Mammary epithelial cell (primary cell): ENCODE measurements at regions not wholly inside any gene's neighbourhood (a gene's known extent, or its start where the extent isn't known, plus 50 kb on each side); places are given as distances from the start of the nearest gene placed in this dataset.

Experiments
- EZH2 ChIP-seq: IDR thresholded peaks from 2 replicates; pipeline ENCODE4 v1.6.1; 2012; ENCODE audit warnings: low read length, inconsistent platforms, borderline replicate concordance
- TF ChIP-seq, protein P1 (sequence below), 2 donors: IDR thresholded peaks in 1 of 2; conservative IDR thresholded peaks in 1 of 2; 2 replicates each; pipeline ENCODE4 v1.5.1; 2011 to 2012; ENCODE audit warnings: inconsistent platforms in 2 of 2, low read length in 2 of 2, mild to moderate bottlenecking in 2 of 2, control low read depth in 1 of 2, low read depth in 1 of 2; ENCODE audit not compliant: insufficient read depth in 1 of 2; ENCODE audit errors: extremely low read depth in 1 of 2

DNA sequence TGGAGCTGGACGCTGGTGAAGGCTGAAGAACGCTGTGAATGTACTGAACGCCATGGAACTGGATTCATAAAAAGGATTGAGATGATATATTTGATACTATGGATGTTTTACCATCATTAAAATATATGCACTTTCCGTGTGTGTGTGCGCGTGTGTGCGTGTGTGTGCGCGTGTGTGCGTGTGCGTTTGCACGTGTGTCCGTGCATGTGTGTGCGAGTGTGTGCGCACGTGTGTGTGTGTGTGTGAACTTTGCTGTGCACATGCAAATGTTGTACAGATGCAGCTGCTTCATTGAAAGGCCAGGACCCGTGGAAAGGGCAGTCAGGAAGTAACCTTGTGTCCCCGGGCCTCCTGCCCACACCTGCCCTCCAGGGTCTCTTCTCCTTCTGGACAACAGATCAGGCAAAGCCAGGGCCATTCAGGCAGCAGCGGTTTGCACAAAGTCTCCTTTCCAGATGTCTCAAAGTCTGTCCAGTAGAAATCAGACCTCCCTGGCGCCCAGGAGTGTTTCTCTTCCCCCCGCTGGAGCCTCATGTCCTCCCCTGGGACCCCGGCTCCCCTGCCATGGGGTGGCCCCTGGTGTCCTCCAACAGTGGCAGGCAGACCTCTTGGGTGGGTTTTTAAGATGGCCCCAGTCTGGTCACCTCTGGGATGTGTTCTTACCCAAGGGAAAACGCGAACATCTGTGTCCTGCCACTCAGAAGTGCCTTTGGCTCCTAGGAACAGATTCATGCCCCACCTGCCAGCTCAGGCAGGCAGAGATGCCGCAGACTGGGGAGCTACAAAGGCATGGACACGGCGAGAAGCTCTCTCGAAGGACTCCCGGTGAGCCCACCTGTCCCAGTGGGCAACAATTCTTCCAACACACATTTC lies 86.1 kb upstream of the GPC1 start:
- TF ChIP-seq, protein P1, sequence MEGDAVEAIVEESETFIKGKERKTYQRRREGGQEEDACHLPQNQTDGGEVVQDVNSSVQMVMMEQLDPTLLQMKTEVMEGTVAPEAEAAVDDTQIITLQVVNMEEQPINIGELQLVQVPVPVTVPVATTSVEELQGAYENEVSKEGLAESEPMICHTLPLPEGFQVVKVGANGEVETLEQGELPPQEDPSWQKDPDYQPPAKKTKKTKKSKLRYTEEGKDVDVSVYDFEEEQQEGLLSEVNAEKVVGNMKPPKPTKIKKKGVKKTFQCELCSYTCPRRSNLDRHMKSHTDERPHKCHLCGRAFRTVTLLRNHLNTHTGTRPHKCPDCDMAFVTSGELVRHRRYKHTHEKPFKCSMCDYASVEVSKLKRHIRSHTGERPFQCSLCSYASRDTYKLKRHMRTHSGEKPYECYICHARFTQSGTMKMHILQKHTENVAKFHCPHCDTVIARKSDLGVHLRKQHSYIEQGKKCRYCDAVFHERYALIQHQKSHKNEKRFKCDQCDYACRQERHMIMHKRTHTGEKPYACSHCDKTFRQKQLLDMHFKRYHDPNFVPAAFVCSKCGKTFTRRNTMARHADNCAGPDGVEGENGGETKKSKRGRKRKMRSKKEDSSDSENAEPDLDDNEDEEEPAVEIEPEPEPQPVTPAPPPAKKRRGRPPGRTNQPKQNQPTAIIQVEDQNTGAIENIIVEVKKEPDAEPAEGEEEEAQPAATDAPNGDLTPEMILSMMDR (conservative IDR thresholded peaks at IDR 0.05 in 1 of 2, IDR thresholded peaks at IDR 0.05 in 1 of 2; ENCODE audit: extremely low read depth in 1 of 2, insufficient read depth in 1 of 2, low read depth in 1 of 2, low read length in 2 of 2) = no peak
- TF ChIP-seq EZH2 = no peak
